SIG-M5 (cell line): ENCODE measurements at regions not wholly inside any gene's neighbourhood (a gene's known extent, or its start where the extent isn't known, plus 50 kb on each side); places are given as distances from the start of the nearest gene placed in this dataset.

ENCODE experiments used
- DNase-seq: peaks from one replicate; lab custom pipeline; 2025; lab: John Stamatoyannopoulos, UW

- DNase-seq = no peak
These were observed 51.1 kb upstream of the TNP1 start for GRCh38 chr2:216911008-216911407.

- no peak for DNase-seq
These were observed 49.8 kb upstream of the TNP1 start for GRCh38 chr2:216909541-216910210.
